ENCODE measurements at regions not wholly inside any gene's neighbourhood (a gene's known extent, or its start where the extent isn't known, plus 50 kb on each side); places are given as distances from the start of the nearest gene placed in this dataset.

DNA sequence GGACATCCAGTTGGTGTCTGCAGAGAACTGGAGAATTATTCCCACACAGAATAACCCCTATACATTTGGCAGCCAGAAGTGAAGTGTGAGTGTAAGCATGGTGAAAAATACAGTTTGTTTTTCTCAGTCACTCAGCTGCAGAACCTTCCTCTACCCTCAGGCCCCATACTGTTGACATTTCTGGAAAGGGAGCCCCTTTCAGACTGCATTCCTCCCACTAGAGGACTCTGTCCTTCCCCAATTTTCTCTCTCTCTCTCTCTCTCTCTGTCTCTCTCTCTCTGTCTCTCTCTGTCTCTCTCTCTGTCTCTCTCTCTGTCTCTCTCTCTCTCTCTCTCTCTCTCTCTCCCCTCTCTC is 86.8 kb upstream of the STEAP1B start:
- ATAC-seq (ENCODE audit: insufficient read depth, low read depth) (no peak; the same call in 2 of the 3 replicates), DNase-seq (no peak)
- Histone ChIP-seq H3K79me2 (ENCODE audit: insufficient read depth, low read length) (no peaks in the 10 kb centered on the region), H3K9ac (ENCODE audit: low read depth, low read length) (no peak overlapping the region), H3K27me3 (ENCODE audit: insufficient read depth, low read length, poor library complexity) (peaks cover 40% of the 10 kb centered on the region), H3K36me3 (ENCODE audit: insufficient read depth, low read length) (no peaks in the 10 kb centered on the region), H2AFZ (ENCODE audit: low read depth, low read length) (no peak overlapping the region), H3K4me2 (ENCODE audit: insufficient read depth, low read length) (no peak overlapping the region), H4K20me1 (ENCODE audit: insufficient read depth, low read length) (no peaks in the 10 kb centered on the region), H3K4me3 (ENCODE audit: low read depth in 1 of 2, low read length in 2 of 2) (no peak overlapping the region), H3K4me1 (ENCODE audit: insufficient read depth, low read length) (no peaks in the 10 kb centered on the region), H3K27ac (ENCODE audit: low read length) (no peak overlapping the region), H3K9me3 (ENCODE audit: insufficient read depth, low read length, severe bottlenecking) (no peaks in the 10 kb centered on the region)
- TF ChIP-seq, protein P1, sequence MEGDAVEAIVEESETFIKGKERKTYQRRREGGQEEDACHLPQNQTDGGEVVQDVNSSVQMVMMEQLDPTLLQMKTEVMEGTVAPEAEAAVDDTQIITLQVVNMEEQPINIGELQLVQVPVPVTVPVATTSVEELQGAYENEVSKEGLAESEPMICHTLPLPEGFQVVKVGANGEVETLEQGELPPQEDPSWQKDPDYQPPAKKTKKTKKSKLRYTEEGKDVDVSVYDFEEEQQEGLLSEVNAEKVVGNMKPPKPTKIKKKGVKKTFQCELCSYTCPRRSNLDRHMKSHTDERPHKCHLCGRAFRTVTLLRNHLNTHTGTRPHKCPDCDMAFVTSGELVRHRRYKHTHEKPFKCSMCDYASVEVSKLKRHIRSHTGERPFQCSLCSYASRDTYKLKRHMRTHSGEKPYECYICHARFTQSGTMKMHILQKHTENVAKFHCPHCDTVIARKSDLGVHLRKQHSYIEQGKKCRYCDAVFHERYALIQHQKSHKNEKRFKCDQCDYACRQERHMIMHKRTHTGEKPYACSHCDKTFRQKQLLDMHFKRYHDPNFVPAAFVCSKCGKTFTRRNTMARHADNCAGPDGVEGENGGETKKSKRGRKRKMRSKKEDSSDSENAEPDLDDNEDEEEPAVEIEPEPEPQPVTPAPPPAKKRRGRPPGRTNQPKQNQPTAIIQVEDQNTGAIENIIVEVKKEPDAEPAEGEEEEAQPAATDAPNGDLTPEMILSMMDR (IDR thresholded peaks at IDR 0.05; ENCODE audit: borderline replicate concordance, extremely low read depth, low read length, poor library complexity, severe bottlenecking) = no peak
- no peak for TF ChIP-seq EZH2 (IDR thresholded peaks at IDR 0.05; ENCODE audit: borderline replicate concordance, low read depth, low read length, severe bottlenecking)

DNA sequence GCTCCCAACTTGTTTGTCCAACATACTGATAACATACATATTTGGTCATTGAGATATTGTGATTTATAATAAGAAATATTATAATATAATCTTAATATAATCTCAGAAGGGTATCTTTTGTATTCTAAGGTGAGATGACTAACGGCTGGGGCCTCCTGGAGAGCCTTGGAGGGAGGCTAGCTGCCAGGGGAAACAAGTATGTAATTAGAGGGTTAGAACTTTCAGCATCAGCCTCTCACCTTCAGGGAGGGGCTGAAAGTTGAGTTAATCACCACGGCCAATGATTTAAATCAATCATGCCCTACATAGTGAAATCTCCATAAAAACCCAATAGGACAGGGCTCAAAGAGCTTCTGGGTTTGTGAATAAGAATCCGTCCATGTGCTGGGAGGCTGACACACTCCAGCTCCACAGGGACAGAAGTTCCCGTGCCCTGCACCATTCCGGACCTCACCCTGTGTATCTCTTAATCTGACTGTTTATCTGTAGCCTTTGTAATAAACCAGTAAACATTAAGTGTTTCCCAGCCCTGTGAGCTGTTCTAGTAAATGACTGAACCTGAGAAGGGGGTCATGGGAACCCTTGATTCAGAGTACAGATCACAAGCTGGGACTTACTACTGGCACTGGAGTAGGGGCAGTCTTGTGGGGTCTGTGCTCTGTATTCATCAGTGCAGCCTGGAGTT is 86.3 kb upstream of the STEAP1B start:
- DNase-seq = no peak
- no peaks in the 10 kb centered on the region for H3K79me2 ChIP-seq (ENCODE audit: insufficient read depth, low read length)
- H3K4me2 ChIP-seq (ENCODE audit: insufficient read depth, low read length) = no peak overlapping the region
- H3K27ac ChIP-seq (ENCODE audit: low read length) = no peak overlapping the region
- H3K9ac ChIP-seq (ENCODE audit: low read depth, low read length) = no peak overlapping the region
- H3K36me3 ChIP-seq (ENCODE audit: insufficient read depth, low read length) = no peaks in the 10 kb centered on the region
- no peaks in the 10 kb centered on the region for H3K9me3 ChIP-seq (ENCODE audit: insufficient read depth, low read length, severe bottlenecking)
- H2AFZ ChIP-seq (ENCODE audit: low read depth, low read length) = no peak overlapping the region
- TF ChIP-seq, protein P1 (IDR thresholded peaks at IDR 0.05; ENCODE audit: borderline replicate concordance, extremely low read depth, low read length, poor library complexity, severe bottlenecking) = no peak
- no peak for TF ChIP-seq EZH2 (IDR thresholded peaks at IDR 0.05; ENCODE audit: borderline replicate concordance, low read depth, low read length, severe bottlenecking)
- no peak for ATAC-seq (ENCODE audit: insufficient read depth, low read depth)
- no peak overlapping the region for H3K4me3 ChIP-seq (ENCODE audit: low read depth in 1 of 2, low read length in 2 of 2)
- peaks cover 40% of the 10 kb centered on the region for H3K27me3 ChIP-seq (ENCODE audit: insufficient read depth, low read length, poor library complexity)
- H4K20me1 ChIP-seq (ENCODE audit: insufficient read depth, low read length) = no peaks in the 10 kb centered on the region
- no peaks in the 10 kb centered on the region for H3K4me1 ChIP-seq (ENCODE audit: insufficient read depth, low read length)

DNA sequence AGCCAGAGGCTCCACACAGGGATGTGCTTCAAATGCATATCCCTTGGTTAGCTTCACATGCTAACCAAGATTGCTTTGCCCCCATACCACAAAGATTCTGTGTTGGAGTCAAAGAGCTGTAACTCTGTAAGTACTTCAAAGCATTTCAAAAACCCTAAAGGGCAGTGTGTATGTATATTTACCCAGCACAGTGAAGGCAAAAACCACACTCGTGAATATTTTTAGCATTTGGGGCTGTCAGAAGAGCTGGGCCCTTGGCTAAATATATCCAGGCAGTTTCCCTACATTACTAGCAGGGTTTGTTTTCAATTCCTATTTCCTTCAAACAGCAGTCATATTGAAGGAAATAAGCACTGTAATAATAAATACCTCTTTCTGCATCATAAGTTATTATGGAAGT is 84.2 kb upstream of the STEAP1B start:
- ATAC-seq (ENCODE audit: insufficient read depth, low read depth) = no peak
- Histone ChIP-seq H2AFZ (ENCODE audit: low read depth, low read length) (no peak overlapping the region), H3K27ac (ENCODE audit: low read length) (no peak overlapping the region)

More for the DNA sequence above, 84.2 kb upstream of the STEAP1B start:
- DNase-seq = no peak
- Histone ChIP-seq H4K20me1 (ENCODE audit: insufficient read depth, low read length) (no peaks in the 10 kb centered on the region), H3K4me3 (ENCODE audit: low read depth in 1 of 2, low read length in 2 of 2) (no peak overlapping the region), H3K4me2 (ENCODE audit: insufficient read depth, low read length) (no peak overlapping the region), H3K4me1 (ENCODE audit: insufficient read depth, low read length) (no peaks in the 10 kb centered on the region), H3K79me2 (ENCODE audit: insufficient read depth, low read length) (no peaks in the 10 kb centered on the region), H3K36me3 (ENCODE audit: insufficient read depth, low read length) (no peaks in the 10 kb centered on the region), H3K9me3 (ENCODE audit: insufficient read depth, low read length, severe bottlenecking) (no peaks in the 10 kb centered on the region), H3K9ac (ENCODE audit: low read depth, low read length) (no peak overlapping the region), H3K27me3 (ENCODE audit: insufficient read depth, low read length, poor library complexity) (peaks cover 36% of the 10 kb centered on the region)
- TF ChIP-seq EZH2 (IDR thresholded peaks at IDR 0.05; ENCODE audit: borderline replicate concordance, low read depth, low read length, severe bottlenecking) = no peak
- TF ChIP-seq, protein P1 (IDR thresholded peaks at IDR 0.05; ENCODE audit: borderline replicate concordance, extremely low read depth, low read length, poor library complexity, severe bottlenecking) = no peak

Data from DND-41 (cell line).